Sigmoid colon (tissue), 4 donors: ENCODE measurements at regions not wholly inside any gene's neighbourhood (a gene's known extent, or its start where the extent isn't known, plus 50 kb on each side); places are given as distances from the start of the nearest gene placed in this dataset.

Experiments
- EP300 ChIP-seq, 4 donors: sonication (generic); formaldehyde crosslinking; IDR thresholded peaks; one replicate each; pipeline ENCODE4 v1.6.1; 2017; ENCODE audit warnings: antibody characterized with exemption in 4 of 4
- POLR2A ChIP-seq, 2 donors: fragments of 450-650 bp; IDR thresholded peaks; one replicate each; pipeline ENCODE4 v1.6.1; 2016; ENCODE audit warnings: antibody characterized with exemption in 2 of 2, mild to moderate bottlenecking in 2 of 2, moderate library complexity in 2 of 2
- POLR2AphosphoS5 ChIP-seq, 4 donors: sonication (generic); formaldehyde crosslinking; IDR thresholded peaks; one replicate each; pipeline ENCODE4 v1.6.1; 2017; ENCODE audit warnings: antibody characterized with exemption in 4 of 4
- TF ChIP-seq, protein P1 (sequence below), 4 experiments: fragments of 450-650 bp in 3 of 4; fragments of 200-600 bp in 1 of 4; IDR thresholded peaks; one replicate each; pipeline ENCODE4 v1.5.1; 2016 to 2019; ENCODE audit warnings: antibody characterized with exemption in 4 of 4, mild to moderate bottlenecking in 3 of 4, moderate library complexity in 2 of 4

DNA sequence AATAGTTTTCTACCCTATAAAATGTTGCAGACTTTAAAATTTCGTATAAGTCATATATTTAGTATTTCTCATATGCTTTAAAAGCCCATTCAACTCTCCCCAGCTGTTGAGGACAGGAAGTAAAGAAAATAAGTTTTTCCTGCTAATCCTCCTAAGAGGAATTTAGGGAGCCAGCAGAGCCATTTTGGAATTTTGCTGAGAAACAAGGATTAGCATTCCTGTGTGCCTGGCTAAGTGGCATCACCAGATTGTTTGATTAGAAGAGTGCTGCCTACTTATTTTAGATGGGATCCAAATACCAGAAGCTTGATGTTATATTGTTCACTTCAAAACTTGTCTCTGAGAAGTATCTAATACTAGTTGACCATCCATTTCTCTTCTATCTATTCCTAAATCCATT lies 131.2 kb upstream of the HHIP start:
- TF ChIP-seq, protein P1, sequence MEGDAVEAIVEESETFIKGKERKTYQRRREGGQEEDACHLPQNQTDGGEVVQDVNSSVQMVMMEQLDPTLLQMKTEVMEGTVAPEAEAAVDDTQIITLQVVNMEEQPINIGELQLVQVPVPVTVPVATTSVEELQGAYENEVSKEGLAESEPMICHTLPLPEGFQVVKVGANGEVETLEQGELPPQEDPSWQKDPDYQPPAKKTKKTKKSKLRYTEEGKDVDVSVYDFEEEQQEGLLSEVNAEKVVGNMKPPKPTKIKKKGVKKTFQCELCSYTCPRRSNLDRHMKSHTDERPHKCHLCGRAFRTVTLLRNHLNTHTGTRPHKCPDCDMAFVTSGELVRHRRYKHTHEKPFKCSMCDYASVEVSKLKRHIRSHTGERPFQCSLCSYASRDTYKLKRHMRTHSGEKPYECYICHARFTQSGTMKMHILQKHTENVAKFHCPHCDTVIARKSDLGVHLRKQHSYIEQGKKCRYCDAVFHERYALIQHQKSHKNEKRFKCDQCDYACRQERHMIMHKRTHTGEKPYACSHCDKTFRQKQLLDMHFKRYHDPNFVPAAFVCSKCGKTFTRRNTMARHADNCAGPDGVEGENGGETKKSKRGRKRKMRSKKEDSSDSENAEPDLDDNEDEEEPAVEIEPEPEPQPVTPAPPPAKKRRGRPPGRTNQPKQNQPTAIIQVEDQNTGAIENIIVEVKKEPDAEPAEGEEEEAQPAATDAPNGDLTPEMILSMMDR (IDR thresholded peaks at IDR 0.05): no peak
- TF ChIP-seq POLR2AphosphoS5 (IDR thresholded peaks at IDR 0.05): no peak
- no peak for TF ChIP-seq POLR2A (IDR thresholded peaks at IDR 0.05)
- no peak for TF ChIP-seq EP300 (IDR thresholded peaks at IDR 0.05)
